Fibroblast of lung (primary cell): ENCODE measurements at regions not wholly inside any gene's neighbourhood (a gene's known extent, or its start where the extent isn't known, plus 50 kb on each side); places are given as distances from the start of the nearest gene placed in this dataset.

Source experiments
- DNase-seq, 2 donors: peaks; one replicate each; pipeline versions ENCODE4 v3.0.0 to v3.0.0-alpha.2; 2010; ENCODE audit warnings: low read depth in 2 of 2
- H2AFZ ChIP-seq: 2 replicates; pipeline ENCODE4 v1.5.1; 2012; ENCODE audit warnings: low read length, control low read depth, inconsistent platforms
- H3K27ac ChIP-seq: 2 replicates; pipeline ENCODE4 v1.5.1; 2011; ENCODE audit warnings: low read length, control low read depth; ENCODE audit not compliant: insufficient read depth
- H3K27me3 ChIP-seq: 2 replicates; pipeline ENCODE4 v1.5.1; 2011; ENCODE audit warnings: mild to moderate bottlenecking, low read length; ENCODE audit not compliant: control insufficient read depth, insufficient read depth
- H3K36me3 ChIP-seq: 2 replicates; pipeline ENCODE4 v1.5.1; 2011; ENCODE audit warnings: low read length; ENCODE audit not compliant: control insufficient read depth, insufficient read depth
- H3K4me1 ChIP-seq: 2 replicates; pipeline ENCODE4 v1.5.1; 2011; ENCODE audit warnings: low read length; ENCODE audit not compliant: control insufficient read depth, insufficient read depth; ENCODE audit errors: extremely low read depth
- H3K4me2 ChIP-seq: 2 replicates; pipeline ENCODE4 v1.5.1; 2011; ENCODE audit warnings: low read length, control low read depth; ENCODE audit not compliant: insufficient read depth; ENCODE audit errors: extremely low read depth
- H3K4me3 ChIP-seq, 4 experiments: fragments of 200-600 bp in 1 of 4; sonication (generic) in 1 of 4; replicated peaks in 1 of 4; 2 replicates each; pipeline ENCODE4 v1.5.1; 2011 to 2016; ENCODE audit warnings: low read length in 4 of 4, low read depth in 3 of 4, mild to moderate bottlenecking in 3 of 4, control low read depth in 2 of 4, inconsistent platforms in 1 of 4, mixed read lengths in 1 of 4; ENCODE audit not compliant: insufficient read depth in 1 of 4; ENCODE audit errors: control extremely low read depth in 1 of 4
- H3K79me2 ChIP-seq: 2 replicates; pipeline ENCODE4 v1.5.1; 2012; ENCODE audit warnings: mild to moderate bottlenecking, low read length, inconsistent platforms; ENCODE audit not compliant: control insufficient read depth, insufficient read depth
- H3K9ac ChIP-seq: 2 replicates; pipeline ENCODE4 v1.5.1; 2011; ENCODE audit warnings: mild to moderate bottlenecking, low read length, control low read depth; ENCODE audit not compliant: insufficient read depth
- H3K9me3 ChIP-seq: 2 replicates; pipeline ENCODE4 v1.5.1; 2012; ENCODE audit warnings: low read depth, low read length; ENCODE audit not compliant: control insufficient read depth, insufficient read depth
- H4K20me1 ChIP-seq: 2 replicates; pipeline ENCODE4 v1.5.1; 2011; ENCODE audit warnings: low read length; ENCODE audit not compliant: control insufficient read depth, insufficient read depth; ENCODE audit errors: extremely low read depth
- EZH2 ChIP-seq: IDR thresholded peaks from 2 replicates; pipeline ENCODE4 v1.5.1; 2012; ENCODE audit warnings: low read length, control low read depth, mild to moderate bottlenecking; ENCODE audit errors: missing control alignments
- TF ChIP-seq, protein P1 (sequence below), 2 donors: IDR thresholded peaks in 1 of 2; conservative IDR thresholded peaks in 1 of 2; 1 replicate in 1 of 2; 2 replicates in 1 of 2; pipeline ENCODE4 v1.5.1; 2011 to 2012; ENCODE audit warnings: low read length in 2 of 2, control low read depth in 1 of 2, inconsistent platforms in 1 of 2, low read depth in 1 of 2, mild to moderate bottlenecking in 1 of 2

DNA sequence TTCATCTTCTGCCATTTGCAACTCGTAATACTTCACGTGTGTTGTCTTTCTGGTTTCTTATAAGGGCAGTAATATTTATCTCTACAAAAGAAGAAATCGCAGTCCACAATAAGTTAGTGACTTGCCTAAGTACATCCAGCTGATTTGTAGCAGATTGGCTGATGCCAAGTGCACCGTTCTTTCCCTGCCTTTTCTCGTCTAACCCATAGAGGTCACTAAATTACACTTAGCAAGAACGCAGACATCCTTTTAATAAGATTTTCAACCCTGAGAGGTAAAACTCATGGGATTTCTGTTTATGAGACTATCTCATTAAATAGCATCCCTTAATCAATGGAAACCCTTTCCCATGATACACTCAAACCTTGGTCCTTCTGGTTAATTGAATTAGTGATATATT lies 408.6 kb upstream of the ACTRT1 start:
- TF ChIP-seq EZH2, result no peak
- TF ChIP-seq, protein P1, sequence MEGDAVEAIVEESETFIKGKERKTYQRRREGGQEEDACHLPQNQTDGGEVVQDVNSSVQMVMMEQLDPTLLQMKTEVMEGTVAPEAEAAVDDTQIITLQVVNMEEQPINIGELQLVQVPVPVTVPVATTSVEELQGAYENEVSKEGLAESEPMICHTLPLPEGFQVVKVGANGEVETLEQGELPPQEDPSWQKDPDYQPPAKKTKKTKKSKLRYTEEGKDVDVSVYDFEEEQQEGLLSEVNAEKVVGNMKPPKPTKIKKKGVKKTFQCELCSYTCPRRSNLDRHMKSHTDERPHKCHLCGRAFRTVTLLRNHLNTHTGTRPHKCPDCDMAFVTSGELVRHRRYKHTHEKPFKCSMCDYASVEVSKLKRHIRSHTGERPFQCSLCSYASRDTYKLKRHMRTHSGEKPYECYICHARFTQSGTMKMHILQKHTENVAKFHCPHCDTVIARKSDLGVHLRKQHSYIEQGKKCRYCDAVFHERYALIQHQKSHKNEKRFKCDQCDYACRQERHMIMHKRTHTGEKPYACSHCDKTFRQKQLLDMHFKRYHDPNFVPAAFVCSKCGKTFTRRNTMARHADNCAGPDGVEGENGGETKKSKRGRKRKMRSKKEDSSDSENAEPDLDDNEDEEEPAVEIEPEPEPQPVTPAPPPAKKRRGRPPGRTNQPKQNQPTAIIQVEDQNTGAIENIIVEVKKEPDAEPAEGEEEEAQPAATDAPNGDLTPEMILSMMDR (conservative IDR thresholded peaks at IDR 0.05 in 1 of 2, IDR thresholded peaks at IDR 0.05 in 1 of 2; ENCODE audit: low read depth in 1 of 2, low read length in 2 of 2), result no peak
- no peaks in the 10 kb centered on the region for H3K27me3 ChIP-seq
- no peaks in the 10 kb centered on the region for H4K20me1 ChIP-seq
- no peak overlapping the region for H3K4me3 ChIP-seq
- no peaks in the 10 kb centered on the region for H3K4me1 ChIP-seq
- no peaks in the 10 kb centered on the region for H3K79me2 ChIP-seq
- no peak overlapping the region for H3K4me2 ChIP-seq
- no peak overlapping the region for H2AFZ ChIP-seq
- no peak overlapping the region for H3K27ac ChIP-seq
- no peaks in the 10 kb centered on the region for H3K9me3 ChIP-seq
- no peaks in the 10 kb centered on the region for H3K36me3 ChIP-seq
- no peak for DNase-seq
- no peak overlapping the region for H3K9ac ChIP-seq

DNA sequence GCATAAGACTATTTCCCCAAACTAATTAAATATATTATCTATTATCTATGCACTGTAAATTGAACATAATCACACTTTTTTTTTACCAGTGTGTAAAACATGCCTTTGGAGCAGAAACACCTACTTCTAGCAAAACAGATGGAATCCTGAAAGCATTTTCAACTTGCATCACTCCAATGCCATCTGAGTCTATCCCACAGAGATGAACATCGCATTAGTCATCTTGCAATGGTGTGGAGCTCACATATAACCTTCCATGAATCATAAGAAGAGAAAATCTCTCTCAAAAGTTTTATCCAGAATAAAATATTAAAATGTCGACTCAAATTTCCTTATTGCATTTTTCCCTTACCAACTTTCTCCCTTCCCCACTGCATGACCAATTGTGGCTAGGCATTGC lies 406.7 kb upstream of the ACTRT1 start:
- Histone ChIP-seq H3K9me3 (no peaks in the 10 kb centered on the region), H3K4me2 (no peak overlapping the region), H3K27ac (no peak overlapping the region), H3K36me3 (no peaks in the 10 kb centered on the region), H3K79me2 (no peaks in the 10 kb centered on the region), H3K4me3 (no peak overlapping the region), H3K27me3 (no peaks in the 10 kb centered on the region), H2AFZ (no peak overlapping the region), H3K4me1 (no peaks in the 10 kb centered on the region), H3K9ac (no peak overlapping the region), H4K20me1 (no peaks in the 10 kb centered on the region)
- DNase-seq, result peak in 1 of 2 donors; percentile 66
- TF ChIP-seq, protein P1 (conservative IDR thresholded peaks at IDR 0.05 in 1 of 2, IDR thresholded peaks at IDR 0.05 in 1 of 2; ENCODE audit: low read depth in 1 of 2, low read length in 2 of 2), result no peak
- no peak for TF ChIP-seq EZH2

DNA sequence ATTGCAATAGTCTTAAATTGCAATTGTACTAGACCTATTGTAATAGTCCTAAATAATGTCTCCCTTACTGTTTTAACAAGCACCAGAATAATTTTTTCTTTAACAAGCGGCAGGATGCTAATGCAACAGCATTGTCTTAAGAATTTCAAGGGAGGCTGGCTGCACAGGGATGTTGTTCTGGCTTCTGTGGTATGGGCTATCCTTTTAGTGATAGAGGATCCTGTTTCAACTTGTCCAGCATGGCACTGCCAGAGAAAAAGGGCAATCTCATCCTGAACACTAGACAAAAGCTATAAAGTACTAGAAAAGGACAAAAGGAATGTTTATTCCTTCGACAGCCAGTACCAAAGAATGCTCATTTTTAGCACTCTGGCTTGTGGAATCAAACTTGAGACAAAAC lies 405.5 kb upstream of the ACTRT1 start:
- H3K9ac ChIP-seq, result no peak overlapping the region
- H3K27ac ChIP-seq, result no peak overlapping the region
- no peaks in the 10 kb centered on the region for H3K27me3 ChIP-seq
- no peaks in the 10 kb centered on the region for H4K20me1 ChIP-seq
- no peak for DNase-seq
- H3K4me2 ChIP-seq, result no peak overlapping the region
- no peaks in the 10 kb centered on the region for H3K4me1 ChIP-seq
- no peaks in the 10 kb centered on the region for H3K9me3 ChIP-seq
- TF ChIP-seq EZH2, result no peak
- TF ChIP-seq, protein P1 (conservative IDR thresholded peaks at IDR 0.05 in 1 of 2, IDR thresholded peaks at IDR 0.05 in 1 of 2; ENCODE audit: low read depth in 1 of 2, low read length in 2 of 2), result no peak
- no peaks in the 10 kb centered on the region for H3K79me2 ChIP-seq
- H2AFZ ChIP-seq, result no peak overlapping the region
- H3K4me3 ChIP-seq, result no peak overlapping the region
- H3K36me3 ChIP-seq, result no peaks in the 10 kb centered on the region
